ENCODE measurements at regions not wholly inside any gene's neighbourhood (a gene's known extent, or its start where the extent isn't known, plus 50 kb on each side); places are given as distances from the start of the nearest gene placed in this dataset.

- TF ChIP-seq CTCF (IDR thresholded peaks at IDR 0.05): no peak
- Histone ChIP-seq H3K27ac (no peak overlapping the region), H3K4me3 (no peak overlapping the region)
- DNase-seq (ENCODE audit: low spot score): no peak
These were observed 681.2 kb downstream of the BRD1 start for GRCh38 chr22:49146511-49146910.

DNA sequence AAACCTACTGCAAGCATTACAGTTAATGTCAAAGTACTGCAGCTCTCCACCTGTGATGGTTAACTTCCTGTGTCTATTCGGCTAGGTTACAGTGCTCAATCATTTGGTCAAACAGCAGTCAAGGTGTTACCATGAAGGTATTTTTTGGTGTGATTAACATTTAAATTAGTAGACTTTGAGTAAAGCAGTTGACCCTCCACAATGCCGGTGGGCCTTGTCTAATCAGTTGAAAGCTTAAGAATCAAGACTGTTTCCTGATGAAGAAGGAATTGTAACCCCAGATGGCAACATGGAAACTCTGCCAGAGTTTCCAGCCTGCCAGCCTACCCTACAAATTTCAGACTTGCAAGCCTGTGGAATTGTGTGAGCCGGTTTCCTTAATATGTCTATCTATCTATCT is 683.9 kb downstream of the BRD1 start:
- no peak for TF ChIP-seq CTCF (IDR thresholded peaks at IDR 0.05)
- DNase-seq (ENCODE audit: low spot score): no peak
- Histone ChIP-seq H3K4me3 (no peak overlapping the region), H3K27ac (no peak overlapping the region)

GRCh38 chr22:49142891-49143290 is 684.8 kb downstream of the BRD1 start:
- DNase-seq (ENCODE audit: low spot score): peak; percentile 38

DNA sequence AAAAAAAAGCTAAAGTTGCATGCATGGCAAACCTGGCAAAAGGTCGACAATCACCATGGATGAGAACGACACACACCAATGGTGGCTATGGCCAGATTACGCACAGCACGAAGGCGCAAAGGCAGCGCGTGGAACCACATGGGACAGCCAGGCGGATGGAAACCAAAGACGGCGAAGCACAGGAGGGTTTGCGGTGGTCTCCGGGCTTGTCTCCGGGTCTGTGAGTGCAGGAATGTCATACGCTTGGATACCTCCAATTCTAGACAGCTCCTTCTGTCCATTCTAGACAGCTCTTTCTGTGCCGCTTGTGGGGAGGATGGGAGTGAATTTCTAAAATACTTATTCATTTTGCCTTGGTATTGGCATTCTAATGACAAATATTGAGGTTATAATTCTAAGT is 685.4 kb downstream of the BRD1 start:
- no peak overlapping the region for H3K27ac ChIP-seq
- no peak overlapping the region for H3K4me3 ChIP-seq
- TF ChIP-seq CTCF (IDR thresholded peaks at IDR 0.05): no peak
- peak; percentile 41 for DNase-seq (ENCODE audit: low spot score)

More at GRCh38 chr22:49142891-49143290, 684.8 kb downstream of the BRD1 start:
- TF ChIP-seq CTCF (IDR thresholded peaks at IDR 0.05): no peak
- no peak overlapping the region for H3K4me3 ChIP-seq
- H3K27ac ChIP-seq: no peak overlapping the region

DNA sequence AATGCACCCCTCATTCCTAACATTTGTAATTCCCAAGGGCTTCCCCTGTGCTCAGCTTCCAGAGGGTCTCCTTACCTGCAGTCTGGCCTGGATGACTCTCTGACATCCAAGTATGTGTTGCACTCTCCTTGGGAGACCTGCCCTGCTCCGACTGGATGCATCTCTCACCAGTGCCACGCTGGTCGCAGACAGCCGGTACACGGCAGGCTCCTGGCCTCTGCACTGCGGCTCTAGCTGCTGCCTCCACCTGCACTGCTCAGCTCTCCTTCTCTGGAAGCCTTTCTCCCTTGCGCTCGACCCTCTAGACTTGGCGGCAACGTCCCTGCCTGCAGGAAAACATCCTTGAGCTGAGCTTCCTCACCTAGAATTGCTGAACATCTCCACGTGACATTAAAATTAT is 685.9 kb downstream of the BRD1 start:
- Histone ChIP-seq H3K27ac (no peak overlapping the region), H3K4me3 (no peak overlapping the region)
- DNase-seq (ENCODE audit: low spot score): no peak
- no peak for TF ChIP-seq CTCF (IDR thresholded peaks at IDR 0.05)

DNA sequence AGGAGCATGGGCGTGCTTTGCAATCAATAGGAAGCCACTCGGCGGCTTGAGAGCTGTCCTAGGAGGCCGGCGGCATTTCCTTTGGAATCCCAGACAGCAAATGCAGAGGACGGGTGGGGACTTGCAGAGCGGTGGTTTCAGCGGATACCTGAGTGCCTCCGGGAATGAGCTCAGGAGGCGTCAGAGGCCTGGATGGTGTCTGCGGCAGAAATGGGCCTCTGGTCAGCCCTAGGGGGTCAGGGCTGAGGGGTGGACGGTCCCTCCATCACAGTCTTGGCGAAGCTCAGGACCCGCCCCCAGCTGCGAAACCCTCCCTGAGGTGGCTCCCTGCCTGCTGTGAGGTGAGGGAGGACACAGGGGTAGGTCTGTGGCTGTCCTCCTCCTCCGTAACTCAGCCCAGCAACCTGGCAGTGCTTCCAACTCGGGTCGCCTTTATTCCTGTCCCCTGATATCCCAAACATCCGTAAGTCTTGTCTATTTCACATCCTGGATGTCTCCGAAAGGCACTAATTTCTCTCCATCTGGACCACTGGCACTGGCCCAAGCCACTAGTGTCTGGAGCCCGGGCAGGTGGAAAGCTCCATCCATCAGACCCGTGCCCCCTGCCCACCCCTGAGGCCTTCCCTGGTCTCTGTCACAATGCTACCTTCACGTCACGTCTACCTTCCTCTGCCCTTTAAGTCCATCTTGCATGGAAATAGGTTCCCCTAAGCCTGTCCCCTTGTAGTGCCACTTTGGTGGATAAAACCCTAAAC is 686.6 kb downstream of the BRD1 start:
- TF ChIP-seq CTCF (IDR thresholded peaks at IDR 0.05): no peak
- no peak overlapping the region for H3K4me3 ChIP-seq
- H3K27ac ChIP-seq: no peak overlapping the region
- DNase-seq (ENCODE audit: low spot score): peak; percentile 56

GRCh38 chr22:49139492-49140151 is 688.1 kb downstream of the BRD1 start:
- no peak for TF ChIP-seq CTCF (IDR thresholded peaks at IDR 0.05)
- Histone ChIP-seq H3K4me3 (no peak overlapping the region), H3K27ac (no peak overlapping the region)
- peak; percentile 68 for DNase-seq (ENCODE audit: low spot score)
